DMS153 treated with DMSO at 0.1 percent for 48 hours (cell line): ENCODE measurements at regions not wholly inside any gene's neighbourhood (a gene's known extent, or its start where the extent isn't known, plus 50 kb on each side); places are given as distances from the start of the nearest gene placed in this dataset.
"Not testable (repeated sequence)": the region's sequence is repeated elsewhere in the genome, so short reads cannot be mapped to it uniquely, and the experiment has no call there.

Source experiments
- DNase-seq: peaks from one replicate; lab custom pipeline; 2025; ENCODE audit not compliant: unreplicated experiment; lab: John Stamatoyannopoulos, UW

GRCh38 chr14:27222671-27223070 is 624.8 kb upstream of the NOVA1 start:
- DNase-seq: no peak

- no peak for DNase-seq
Observed at GRCh38 chr14:27223906-27224305, 626.1 kb upstream of the NOVA1 start.

DNA sequence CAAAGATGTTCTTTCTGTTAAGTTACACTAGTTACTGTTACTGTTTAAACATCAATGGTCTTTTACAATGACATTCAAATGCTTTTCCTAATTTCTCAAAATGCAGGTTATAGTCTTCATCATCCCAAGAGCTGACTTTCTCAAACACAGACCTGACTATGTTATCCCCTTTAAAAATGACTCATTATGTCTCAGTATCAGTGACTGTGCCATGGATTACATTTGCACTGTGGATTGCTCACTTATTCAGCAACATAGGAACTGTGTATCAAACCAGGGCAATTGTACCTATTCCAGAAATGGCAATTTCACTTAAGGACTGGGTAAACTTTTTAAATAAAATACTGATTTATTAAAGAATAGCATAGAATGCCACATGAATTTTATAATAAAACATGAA is 630.2 kb upstream of the NOVA1 start:
- no peak for DNase-seq

- DNase-seq: no peak
Observed at GRCh38 chr14:27234331-27234730, 636.5 kb upstream of the NOVA1 start.

- no peak for DNase-seq
Observed at GRCh38 chr14:27236601-27237000, 638.8 kb upstream of the NOVA1 start.

GRCh38 chr14:27242874-27243273 is 645.0 kb upstream of the NOVA1 start:
- peak; percentile 60 for DNase-seq

- DNase-seq: no peak
Observed at GRCh38 chr14:27243365-27243764, 645.5 kb upstream of the NOVA1 start.

GRCh38 chr14:27245947-27246346 is 648.1 kb upstream of the NOVA1 start:
- no peak for DNase-seq

DNA sequence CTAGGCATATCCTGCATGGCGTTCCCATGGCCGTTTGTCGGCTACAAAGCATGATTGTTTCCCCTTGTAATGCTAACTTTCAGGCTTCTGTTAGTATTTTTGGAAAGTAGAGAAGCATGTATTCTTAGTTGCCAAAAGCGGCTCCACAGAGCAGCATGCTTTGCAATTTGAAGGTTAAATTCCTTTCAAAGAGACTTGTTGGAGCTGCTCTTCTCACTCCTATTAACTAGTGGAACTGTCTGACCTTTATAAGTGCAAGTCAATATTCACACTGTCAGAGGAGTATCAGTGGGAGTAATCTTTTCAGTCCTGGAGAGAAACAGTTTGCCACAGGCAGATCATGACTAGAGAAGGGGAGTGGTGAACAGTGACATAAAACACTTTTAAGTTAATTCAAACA is 656.1 kb upstream of the NOVA1 start:
- DNase-seq: no peak

DNA sequence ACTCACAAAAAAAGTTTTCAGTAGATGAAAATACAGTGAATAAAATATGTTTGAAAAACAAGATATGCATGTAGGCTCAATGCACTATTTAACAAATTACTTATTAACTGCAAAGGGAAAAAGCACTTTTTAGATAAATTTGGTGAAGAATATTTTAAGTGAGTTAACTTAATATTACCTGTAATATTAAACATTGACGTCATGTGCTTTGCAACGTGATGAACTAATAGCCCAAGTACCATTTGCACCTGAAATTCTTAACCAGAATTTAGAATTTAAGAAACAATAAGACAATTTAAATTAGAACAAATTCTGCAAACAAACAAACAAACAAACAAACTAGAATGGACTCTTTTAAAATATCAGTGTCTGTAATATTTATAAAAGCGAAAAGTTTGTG is 659.0 kb upstream of the NOVA1 start:
- no peak for DNase-seq

- DNase-seq: no peak
Observed at GRCh38 chr14:27267876-27268275, 670.0 kb upstream of the NOVA1 start.

DNA sequence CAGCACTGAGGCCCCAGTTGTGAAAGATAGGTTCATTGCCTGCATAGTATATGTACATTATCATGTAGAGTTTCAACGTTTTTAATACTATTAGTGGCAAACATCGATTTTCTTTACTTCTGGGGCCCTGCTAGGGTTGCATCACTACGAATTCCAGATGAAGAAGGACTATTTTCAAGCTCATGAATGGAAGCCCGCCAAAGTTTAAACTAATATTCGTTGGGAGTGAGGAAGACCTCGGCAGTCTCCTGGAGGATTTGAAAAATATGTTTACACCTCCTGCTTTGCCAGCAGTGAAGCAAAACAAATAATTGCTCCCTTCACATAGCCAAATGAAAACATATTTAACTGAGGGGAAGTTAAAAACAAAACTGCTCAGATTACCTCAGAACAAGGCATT is 672.9 kb upstream of the NOVA1 start:
- DNase-seq: no peak

GRCh38 chr14:27278341-27278740 is 680.5 kb upstream of the NOVA1 start:
- DNase-seq: no peak

GRCh38 chr14:27305441-27305945 is 707.7 kb upstream of the NOVA1 start:
- DNase-seq: no peak

GRCh38 chr14:27312730-27313129 is 714.9 kb upstream of the NOVA1 start:
- DNase-seq: not testable (repeated sequence)

DNA sequence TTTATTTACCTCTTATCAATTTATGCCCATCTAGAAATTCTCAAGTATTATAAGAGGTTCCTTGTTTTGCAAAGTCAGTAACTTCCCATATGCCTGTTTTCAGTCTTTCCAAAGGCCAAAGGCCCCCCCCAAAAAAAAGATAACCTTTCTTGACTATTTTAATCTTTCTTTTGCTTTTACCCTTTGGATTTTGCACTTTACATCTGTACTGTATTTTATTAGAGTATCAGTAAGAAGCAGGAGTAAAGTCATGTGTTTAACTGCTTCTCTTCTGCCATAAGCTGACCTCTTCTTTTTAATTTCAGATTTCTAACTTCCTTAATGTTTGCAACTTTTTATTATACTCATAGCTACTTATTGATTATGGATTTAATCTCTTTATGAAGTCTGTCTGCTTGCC is 716.4 kb upstream of the NOVA1 start:
- no peak for DNase-seq

DNA sequence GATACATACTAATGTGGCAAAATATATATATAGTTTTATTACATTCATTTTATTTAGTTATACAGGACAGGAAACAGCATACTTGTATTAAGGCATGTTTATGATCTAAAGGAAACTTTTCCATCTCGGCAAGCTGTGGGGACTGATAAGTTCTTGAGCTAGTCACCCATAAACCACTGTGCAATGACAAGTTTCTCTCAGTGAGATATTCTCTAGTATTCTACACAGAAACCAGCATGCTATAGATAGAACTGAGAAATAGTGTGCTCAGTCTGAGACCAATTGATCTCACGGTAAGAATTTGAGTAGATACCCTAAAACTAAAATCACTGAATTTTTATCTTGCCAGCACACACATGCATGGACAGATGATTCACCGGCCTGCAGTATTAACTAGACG is 717.6 kb upstream of the NOVA1 start:
- DNase-seq: no peak

DNA sequence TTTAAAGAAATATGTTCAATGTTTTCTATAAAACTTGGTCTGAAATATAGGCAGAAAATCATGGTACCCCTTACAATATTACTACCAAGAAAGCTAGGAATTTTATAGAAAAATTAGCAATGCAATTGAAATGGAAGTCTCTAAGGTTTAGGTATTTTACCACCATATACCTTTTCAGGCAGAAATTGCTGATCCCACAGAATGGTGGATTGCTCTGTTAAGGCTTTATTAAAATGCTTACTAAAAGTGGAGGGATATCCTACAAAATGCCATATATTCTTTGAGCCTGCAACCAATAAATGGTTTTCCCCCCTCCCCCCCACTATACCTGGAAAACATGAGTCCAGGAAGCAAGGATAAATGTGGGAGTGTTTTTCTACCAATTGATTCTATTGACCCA is 718.1 kb upstream of the NOVA1 start:
- DNase-seq: no peak

DNA sequence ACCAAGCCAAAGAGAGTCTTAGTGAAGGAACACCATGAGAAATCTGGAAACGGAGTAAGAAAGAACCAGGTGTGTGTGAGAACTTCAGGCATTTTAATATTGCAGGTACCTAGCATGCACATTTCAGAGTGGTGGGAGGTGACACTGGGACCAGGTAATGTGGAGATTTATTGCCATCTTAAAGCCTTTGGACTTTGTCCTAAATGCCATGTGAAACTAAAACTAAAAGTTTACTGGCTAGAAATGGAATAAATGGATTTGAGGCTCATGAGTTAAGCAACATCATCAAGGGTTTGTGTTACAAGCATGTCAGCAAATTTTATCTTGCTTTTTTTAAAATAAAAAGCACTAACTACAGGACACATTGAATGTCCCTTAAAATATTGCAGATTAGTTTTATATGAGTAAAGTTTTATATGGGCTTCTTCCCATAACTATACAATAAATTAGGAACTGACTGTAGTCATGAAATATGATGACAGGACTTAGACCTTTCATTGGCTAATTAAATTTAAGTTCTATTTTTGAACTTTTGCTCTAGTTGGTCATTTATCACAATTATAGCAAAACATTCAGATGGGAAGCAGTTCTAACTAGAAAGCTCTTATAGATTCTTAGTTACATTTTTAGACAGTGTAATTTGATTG is 721.1 kb upstream of the NOVA1 start:
- DNase-seq: no peak

DNA sequence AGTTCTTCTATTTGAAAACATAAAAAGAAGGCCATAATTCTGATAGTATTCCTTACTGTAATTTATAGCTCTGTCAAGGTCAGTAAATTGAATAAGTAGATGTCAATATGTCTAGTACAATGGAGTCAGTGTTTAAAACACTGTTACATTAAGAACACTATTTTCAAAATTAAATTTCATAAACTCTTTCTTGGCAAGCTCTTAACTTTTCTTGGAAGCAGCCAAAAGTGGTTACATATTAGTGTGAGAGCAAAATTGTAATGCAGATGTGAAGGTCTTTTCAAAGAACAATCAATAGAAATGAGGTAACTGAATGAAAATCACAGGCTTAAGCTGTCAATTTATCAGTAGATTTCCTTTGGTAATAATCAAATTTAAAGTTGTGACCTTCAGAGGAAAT is 722.4 kb upstream of the NOVA1 start:
- no peak for DNase-seq

GRCh38 chr14:27327095-27327494 is 729.3 kb upstream of the NOVA1 start:
- no peak for DNase-seq

DNA sequence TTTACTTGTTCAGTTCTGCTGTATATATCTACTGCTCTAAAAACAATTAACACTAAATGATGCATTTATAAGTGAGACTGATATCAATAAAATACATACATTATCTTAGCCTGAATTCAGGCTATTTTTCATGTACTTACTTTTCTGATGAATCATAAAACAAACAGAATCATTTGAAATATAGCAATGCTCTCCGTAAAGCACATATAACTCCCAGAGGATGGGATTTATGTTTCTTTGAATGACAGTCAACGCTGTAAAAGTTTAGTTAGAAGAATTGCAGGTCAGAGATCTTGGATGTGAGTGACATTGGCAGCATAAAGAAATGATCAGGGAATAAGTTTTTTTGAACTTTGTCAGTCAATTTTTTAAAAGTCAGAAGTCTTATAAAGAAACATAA is 740.2 kb upstream of the NOVA1 start:
- DNase-seq: no peak

GRCh38 chr14:27363036-27363435 is 765.2 kb upstream of the NOVA1 start:
- not testable (repeated sequence) for DNase-seq
